HepG2 (cell line): ENCODE measurements at regions not wholly inside any gene's neighbourhood (a gene's known extent, or its start where the extent isn't known, plus 50 kb on each side); places are given as distances from the start of the nearest gene placed in this dataset.

ENCODE experiments used
- ATAC-seq: fragments of 200-7000 bp; cut with Tn5 transposase; 3 replicates; pipeline ENCODE4 v1.9.1; 2020; ENCODE audit warnings: mild to moderate bottlenecking, moderate library complexity
- BruUV-seq: library from RNA; stranded (reverse); fragments of 400-500 nt; replicated peaks from 2 replicates; lab custom pipeline; 2021; lab: Mats Ljungman, UMichigan
- CTCF ChIA-PET: fragments of 300-600 bp; formaldehyde crosslinking; extraction: SDS; loops from one replicate; lab custom pipeline; 2021; ENCODE audit warnings: low total read pairs, inconsistent platforms, low intra/inter-chr PET ratio; lab: Yijun Ruan, JAX
- POLR2A ChIA-PET: fragments of 350-600 bp; sonication (Branson Sonifier 250); formaldehyde crosslinking; loops from one replicate; lab custom pipeline; 2020; ENCODE audit warnings: antibody characterized with exemption, inconsistent platforms; lab: Yijun Ruan, JAX
- DNase-seq: peaks from one replicate; pipeline ENCODE4 v3.0.0-alpha.2; 2015; ENCODE audit warnings: low spot score
- FAIRE-seq: peaks from 3 replicates; lab custom pipeline; 2011; peaks lifted over from hg19 to GRCh38; lab: Jason Lieb, UNC
- H2AFZ ChIP-seq: one replicate; pipeline ENCODE4 v1.6.1; 2011; ENCODE audit warnings: low read length, inconsistent platforms
- H3K27ac ChIP-seq: fragments of 300-600 bp; 3 replicates; pipeline ENCODE4 v1.8.0; 2011; ENCODE audit warnings: mixed run types, mild to moderate bottlenecking, mixed read lengths, low read length, inconsistent platforms; ENCODE audit not compliant: insufficient read depth; ENCODE audit errors: extremely low read length
- H3K27me3 ChIP-seq, 2 experiments: fragments of 200-600 bp in 1 of 2; 2 replicates in 1 of 2; 3 replicates in 1 of 2; pipeline versions ENCODE4 v1.6.0 to v1.8.0; 2011; ENCODE audit warnings: low read length in 2 of 2, mild to moderate bottlenecking in 2 of 2, moderate library complexity in 2 of 2, inconsistent platforms in 1 of 2; ENCODE audit not compliant: insufficient read depth in 2 of 2, control insufficient read depth in 1 of 2
- H3K36me3 ChIP-seq, 2 experiments: fragments of 200-600 bp in 1 of 2; replicated peaks in 1 of 2; 2 replicates in 1 of 2; 3 replicates in 1 of 2; pipeline versions ENCODE4 v1.5.1 to v1.8.0; 2011; ENCODE audit warnings: low read length in 2 of 2, inconsistent platforms in 1 of 2; ENCODE audit not compliant: insufficient read depth in 2 of 2, control insufficient read depth in 1 of 2
- H3K4me1 ChIP-seq: 2 replicates; pipeline ENCODE4 v1.5.1; 2012; ENCODE audit warnings: low read length, inconsistent platforms; ENCODE audit not compliant: insufficient read depth
- H3K4me2 ChIP-seq: 2 replicates; pipeline ENCODE4 v1.6.0; 2011; ENCODE audit warnings: low read depth, low read length, inconsistent platforms
- H3K4me3 ChIP-seq, 3 experiments: fragments of 200-600 bp in 1 of 3; sonication (generic), shearing (Covaris generic) in 1 of 3; replicated peaks in 1 of 3; 2 replicates each; pipeline ENCODE4 v1.5.1; 2011 to 2016; ENCODE audit warnings: low read length in 3 of 3, inconsistent platforms in 2 of 3, low read depth in 2 of 3, mild to moderate bottlenecking in 2 of 3, control low read depth in 1 of 3, mixed read lengths in 1 of 3; ENCODE audit not compliant: insufficient read depth in 1 of 3
- H3K79me2 ChIP-seq: one replicate; pipeline ENCODE4 v1.6.1; 2011; ENCODE audit warnings: low read length, inconsistent platforms; ENCODE audit not compliant: insufficient read depth
- H3K9ac ChIP-seq: 2 replicates; pipeline ENCODE4 v1.6.0; 2011; ENCODE audit warnings: mild to moderate bottlenecking, low read depth, low read length, inconsistent platforms; ENCODE audit not compliant: insufficient read depth
- H3K9me3 ChIP-seq: 2 replicates; pipeline ENCODE4 v1.5.1; 2012; ENCODE audit warnings: mild to moderate bottlenecking, low read length
- H4K20me1 ChIP-seq: 2 replicates; pipeline ENCODE4 v1.6.0; 2011; ENCODE audit warnings: inconsistent platforms, mild to moderate bottlenecking, low read length, moderate library complexity; ENCODE audit not compliant: insufficient read depth
- DMAP1 ChIP-seq: IDR thresholded peaks from 2 replicates; pipeline ENCODE4 v1.6.1; 2016
- ERF ChIP-seq: IDR thresholded peaks from 2 replicates; pipeline ENCODE4 v1.6.1; 2018; ENCODE audit warnings: missing biosample characterization, missing genetic modification reagents
- MAFF ChIP-seq: IDR thresholded peaks from 2 replicates; pipeline ENCODE4 v1.6.1; 2011; ENCODE audit warnings: low read depth, low read length, improper control_type of control experiment
- MAFK ChIP-seq, 2 experiments: IDR thresholded peaks in 1 of 2; conservative IDR thresholded peaks in 1 of 2; 2 replicates each; pipeline ENCODE4 v1.6.1; 2011; ENCODE audit warnings: improper control_type of control experiment in 2 of 2, low read length in 2 of 2
- PHB2 ChIP-seq: fragments of 450-650 bp; IDR thresholded peaks from 2 replicates; pipeline ENCODE4 v1.6.1; 2018; ENCODE audit not compliant: partially characterized antibody
- RBM22 ChIP-seq: fragments of 200-400 bp; formaldehyde crosslinking; optimal IDR thresholded peaks from 2 replicates; pipeline ENCODE3; 2017; ENCODE audit warnings: mild to moderate bottlenecking, low read length, moderate library complexity
- THAP8 ChIP-seq: sonication (generic); formaldehyde crosslinking; IDR thresholded peaks from 2 replicates; pipeline ENCODE4 v1.5.1; 2020; ENCODE audit warnings: missing genetic modification reagents, mild to moderate bottlenecking, borderline replicate concordance
- ZFP37 ChIP-seq: sonication (generic); formaldehyde crosslinking; IDR thresholded peaks from 2 replicates; pipeline ENCODE4 v1.4.0; 2020; ENCODE audit warnings: missing genetic modification reagents, borderline replicate concordance
- ZNF431 ChIP-seq: sonication (generic); formaldehyde crosslinking; IDR thresholded peaks from 2 replicates; pipeline ENCODE4 v1.9.0; 2022; ENCODE audit warnings: missing genetic modification reagents, low read depth, mild to moderate bottlenecking, borderline replicate concordance
- WGBS: methylation state at CpG from one replicate; pipeline ENCODE4 v1.1.6; 2017; ENCODE audit warnings: low lambda C conversion rate; 5-methylcytosine and 5-hydroxymethylcytosine counted together
- in situ Hi-C: cut with HindIII; loops from 2 replicates; pipeline ENCODE4 v1.10.0; 2017; ENCODE audit warnings: low pct_unique_long_range_greater_than_20kb; ENCODE audit not compliant: extremely low pct_ligation_motif_present
- intact Hi-C: fragments of 100-400 bp; cut with micrococcal nuclease; formaldehyde crosslinking; loops from one replicate; pipeline ENCODE4 v1.10.0; 2022; ENCODE audit not compliant: unreplicated experiment
- TF ChIP-seq, protein P1 (sequence below): IDR thresholded peaks from 2 replicates; pipeline ENCODE4 v1.6.1; 2012; ENCODE audit warnings: low read length, improper control_type of control experiment
- TF ChIP-seq, protein P2 (sequence below): sonication (generic); formaldehyde crosslinking; IDR thresholded peaks from 2 replicates; pipeline ENCODE4 v1.5.0; 2020; ENCODE audit warnings: missing genetic modification reagents, mild to moderate bottlenecking, borderline replicate concordance
- TF ChIP-seq, protein P3 (sequence below): sonication (generic); formaldehyde crosslinking; IDR thresholded peaks from 2 replicates; pipeline ENCODE4 v1.4.0; 2020; ENCODE audit warnings: missing genetic modification reagents

- intact Hi-C loops: no loop called here
- Histone ChIP-seq H3K79me2 (no peaks in the 10 kb centered on the region), H3K27me3 (no peaks in the 10 kb centered on the region), H3K36me3 (no peaks in the 10 kb centered on the region), H3K4me1 (no peaks in the 10 kb centered on the region), H4K20me1 (no peaks in the 10 kb centered on the region), H3K4me2 (no peak overlapping the region), H3K4me3 (no peak overlapping the region), H3K9ac (no peak overlapping the region), H2AFZ (no peak overlapping the region), H3K9me3 (no peaks in the 10 kb centered on the region), H3K27ac (no peak overlapping the region)
- DNase-seq: no peak
- POLR2A ChIA-PET: no interaction called here
- CTCF ChIA-PET: no interaction called here
- no CpG with 5 or more reads among the region's 1 CpG for WGBS
- in situ Hi-C loops: no loop called here
- FAIRE-seq: no peak
- BruUV-seq: no TSS peak
- ATAC-seq: no peak
- TF ChIP-seq ERF (CRISPR knock-in tag): no peak
- TF ChIP-seq MAFF: peak; percentile 83
- peak; percentile 84 to 92 for TF ChIP-seq MAFK (conservative IDR thresholded peaks at IDR 0.05 in 1 of 2, IDR thresholded peaks at IDR 0.05 in 1 of 2; ENCODE audit: low read length in 2 of 2)
These were observed 58.0 kb downstream of the PJA1 start for GRCh38 chrX:69107231-69107739.

DNA sequence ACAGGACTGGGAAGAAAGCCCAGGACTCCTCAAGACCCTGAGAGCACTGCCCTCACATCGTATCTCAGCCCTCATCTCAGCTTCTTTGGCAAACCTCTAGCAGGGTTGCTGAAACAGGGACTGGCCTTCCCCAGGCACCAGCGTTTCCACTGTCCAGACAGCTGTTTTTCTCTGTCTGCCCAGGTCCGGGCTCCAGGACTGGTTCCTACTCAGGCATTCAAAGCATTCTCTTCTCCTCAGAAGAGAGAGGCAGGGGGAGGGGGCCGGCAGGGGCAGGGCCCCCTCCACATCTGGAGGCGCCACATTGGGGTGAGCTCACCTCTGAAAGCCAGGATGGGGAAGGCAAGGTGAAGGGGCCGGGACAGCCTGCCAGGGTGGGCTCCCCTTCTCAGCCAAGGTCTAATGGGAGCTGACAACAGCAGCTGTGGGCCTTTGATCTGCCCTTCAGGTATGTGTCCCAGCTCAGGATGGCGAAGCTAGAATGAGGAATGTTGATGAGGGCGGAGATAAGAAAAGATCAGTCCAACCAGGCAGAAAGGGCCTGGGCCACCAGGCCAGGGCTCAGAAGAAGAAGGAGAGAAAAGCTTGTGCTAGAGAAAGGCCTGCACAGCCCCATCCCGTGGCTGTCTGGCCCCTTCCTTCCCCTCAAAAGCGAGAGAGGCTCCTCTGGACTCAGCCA lies 60.4 kb downstream of the PJA1 start:
- in situ Hi-C loops: no loop called here
- CTCF ChIA-PET: no interaction called here
- Histone ChIP-seq H2AFZ (no peak overlapping the region), H3K27me3 (no peaks in the 10 kb centered on the region), H3K79me2 (no peaks in the 10 kb centered on the region), H3K4me2 (no peak overlapping the region), H3K9ac (no peak overlapping the region), H3K9me3 (no peaks in the 10 kb centered on the region), H3K4me3 (no peak overlapping the region), H3K4me1 (no peaks in the 10 kb centered on the region), H3K36me3 (no peaks in the 10 kb centered on the region), H4K20me1 (no peaks in the 10 kb centered on the region), H3K27ac (no peak overlapping the region)
- WGBS: 8% methylated on average over 4 of the region's 10 CpGs
- peak; percentile 35 for DNase-seq
- BruUV-seq: no TSS peak
- FAIRE-seq: no peak
- POLR2A ChIA-PET: no interaction called here
- intact Hi-C loops: no loop called here
- peak; percentile 74 for ATAC-seq
- no peak for TF ChIP-seq ZFP37 (CRISPR knock-in tag)
- TF ChIP-seq, protein P1, sequence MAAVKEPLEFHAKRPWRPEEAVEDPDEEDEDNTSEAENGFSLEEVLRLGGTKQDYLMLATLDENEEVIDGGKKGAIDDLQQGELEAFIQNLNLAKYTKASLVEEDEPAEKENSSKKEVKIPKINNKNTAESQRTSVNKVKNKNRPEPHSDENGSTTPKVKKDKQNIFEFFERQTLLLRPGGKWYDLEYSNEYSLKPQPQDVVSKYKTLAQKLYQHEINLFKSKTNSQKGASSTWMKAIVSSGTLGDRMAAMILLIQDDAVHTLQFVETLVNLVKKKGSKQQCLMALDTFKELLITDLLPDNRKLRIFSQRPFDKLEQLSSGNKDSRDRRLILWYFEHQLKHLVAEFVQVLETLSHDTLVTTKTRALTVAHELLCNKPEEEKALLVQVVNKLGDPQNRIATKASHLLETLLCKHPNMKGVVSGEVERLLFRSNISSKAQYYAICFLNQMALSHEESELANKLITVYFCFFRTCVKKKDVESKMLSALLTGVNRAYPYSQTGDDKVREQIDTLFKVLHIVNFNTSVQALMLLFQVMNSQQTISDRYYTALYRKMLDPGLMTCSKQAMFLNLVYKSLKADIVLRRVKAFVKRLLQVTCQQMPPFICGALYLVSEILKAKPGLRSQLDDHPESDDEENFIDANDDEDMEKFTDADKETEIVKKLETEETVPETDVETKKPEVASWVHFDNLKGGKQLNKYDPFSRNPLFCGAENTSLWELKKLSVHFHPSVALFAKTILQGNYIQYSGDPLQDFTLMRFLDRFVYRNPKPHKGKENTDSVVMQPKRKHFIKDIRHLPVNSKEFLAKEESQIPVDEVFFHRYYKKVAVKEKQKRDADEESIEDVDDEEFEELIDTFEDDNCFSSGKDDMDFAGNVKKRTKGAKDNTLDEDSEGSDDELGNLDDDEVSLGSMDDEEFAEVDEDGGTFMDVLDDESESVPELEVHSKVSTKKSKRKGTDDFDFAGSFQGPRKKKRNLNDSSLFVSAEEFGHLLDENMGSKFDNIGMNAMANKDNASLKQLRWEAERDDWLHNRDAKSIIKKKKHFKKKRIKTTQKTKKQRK: no peak
- TF ChIP-seq, protein P2, sequence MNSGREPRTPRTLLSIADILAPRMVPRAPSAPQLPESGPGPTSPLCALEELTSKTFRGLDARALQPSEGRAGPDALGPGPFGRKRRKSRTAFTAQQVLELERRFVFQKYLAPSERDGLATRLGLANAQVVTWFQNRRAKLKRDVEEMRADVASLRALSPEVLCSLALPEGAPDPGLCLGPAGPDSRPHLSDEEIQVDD (CRISPR knock-in tag): no peak
- no peak for TF ChIP-seq ZNF431
- no peak for TF ChIP-seq DMAP1 (CRISPR knock-in tag)
- TF ChIP-seq, protein P3, sequence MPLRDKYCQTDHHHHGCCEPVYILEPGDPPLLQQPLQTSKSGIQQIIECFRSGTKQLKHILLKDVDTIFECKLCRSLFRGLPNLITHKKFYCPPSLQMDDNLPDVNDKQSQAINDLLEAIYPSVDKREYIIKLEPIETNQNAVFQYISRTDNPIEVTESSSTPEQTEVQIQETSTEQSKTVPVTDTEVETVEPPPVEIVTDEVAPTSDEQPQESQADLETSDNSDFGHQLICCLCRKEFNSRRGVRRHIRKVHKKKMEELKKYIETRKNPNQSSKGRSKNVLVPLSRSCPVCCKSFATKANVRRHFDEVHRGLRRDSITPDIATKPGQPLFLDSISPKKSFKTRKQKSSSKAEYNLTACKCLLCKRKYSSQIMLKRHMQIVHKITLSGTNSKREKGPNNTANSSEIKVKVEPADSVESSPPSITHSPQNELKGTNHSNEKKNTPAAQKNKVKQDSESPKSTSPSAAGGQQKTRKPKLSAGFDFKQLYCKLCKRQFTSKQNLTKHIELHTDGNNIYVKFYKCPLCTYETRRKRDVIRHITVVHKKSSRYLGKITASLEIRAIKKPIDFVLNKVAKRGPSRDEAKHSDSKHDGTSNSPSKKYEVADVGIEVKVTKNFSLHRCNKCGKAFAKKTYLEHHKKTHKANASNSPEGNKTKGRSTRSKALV (CRISPR knock-in tag): no peak
- no peak for TF ChIP-seq PHB2
- TF ChIP-seq RBM22: no peak
- TF ChIP-seq THAP8 (CRISPR knock-in tag): no peak
